HG02678 (cell line): ENCODE measurements at regions not wholly inside any gene's neighbourhood (a gene's known extent, or its start where the extent isn't known, plus 50 kb on each side); places are given as distances from the start of the nearest gene placed in this dataset.

Source experiments
- ATAC-seq: cut with Tn5 transposase; IDR thresholded peaks from one replicate; pipeline ENCODE4 v1.9.1; 2021; ENCODE audit warnings: mild to moderate bottlenecking, moderate library complexity; ENCODE audit not compliant: unreplicated experiment

DNA sequence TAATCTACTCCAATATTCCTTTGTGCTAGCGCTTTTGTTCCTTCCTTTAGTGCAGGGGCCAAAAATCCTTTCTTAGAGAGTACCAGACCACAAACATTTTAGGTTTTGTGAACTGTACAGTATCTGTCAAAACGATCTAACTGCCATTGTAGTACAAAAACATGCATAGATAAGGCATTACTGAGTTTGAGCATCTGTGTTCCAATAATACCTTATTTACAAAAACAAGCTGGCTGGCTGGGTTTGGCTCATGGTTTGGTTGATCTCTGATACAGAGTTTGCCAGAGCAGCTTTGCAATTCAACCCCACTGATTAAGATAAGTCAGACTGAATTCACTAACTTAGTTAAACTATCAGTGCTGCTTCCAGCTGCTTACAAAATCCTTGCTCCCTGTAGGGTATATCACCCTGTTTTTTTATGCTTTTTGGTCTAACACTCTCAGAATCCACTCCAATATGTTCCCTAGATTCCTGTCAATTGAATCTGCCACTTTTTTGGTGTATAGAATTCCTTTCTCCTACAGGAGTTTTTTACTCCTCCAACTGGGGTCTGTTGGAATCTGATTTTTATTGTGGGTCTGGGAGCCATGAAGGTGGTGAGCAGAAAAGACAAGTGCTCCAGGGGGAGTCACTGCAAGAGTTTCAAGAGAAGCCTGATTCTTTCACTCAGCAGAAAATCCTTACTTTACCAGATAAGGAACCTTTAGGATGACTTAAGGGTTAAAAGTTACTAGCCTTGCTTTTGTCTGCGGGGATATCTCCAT lies 1399.4 kb downstream of the EFNB2 start:
- no peak for ATAC-seq

DNA sequence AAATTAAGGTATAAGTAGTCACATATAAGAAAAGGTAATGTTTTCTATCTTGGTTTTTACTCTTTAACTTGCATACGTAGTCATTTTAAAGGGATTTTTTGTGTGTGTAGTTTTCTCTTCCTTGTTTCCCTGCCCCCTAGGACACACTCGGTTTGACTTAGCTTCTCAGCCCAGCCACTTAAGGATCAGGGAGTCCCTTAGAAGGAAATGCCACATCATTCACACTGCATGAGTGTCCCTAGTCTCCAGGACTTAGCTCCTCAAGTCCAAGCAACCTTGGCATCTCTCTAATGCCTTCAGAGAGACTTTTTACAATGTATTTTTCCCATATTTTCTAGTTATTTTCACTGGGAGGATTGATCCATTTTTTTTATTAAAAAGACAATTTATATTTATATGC lies 1407.7 kb downstream of the EFNB2 start:
- ATAC-seq = no peak

GRCh38 chr13:105121221-105121620 lies 1414.2 kb downstream of the EFNB2 start:
- ATAC-seq = no peak

GRCh38 chr13:105118426-105118985 lies 1417.0 kb downstream of the EFNB2 start:
- ATAC-seq = no peak

DNA sequence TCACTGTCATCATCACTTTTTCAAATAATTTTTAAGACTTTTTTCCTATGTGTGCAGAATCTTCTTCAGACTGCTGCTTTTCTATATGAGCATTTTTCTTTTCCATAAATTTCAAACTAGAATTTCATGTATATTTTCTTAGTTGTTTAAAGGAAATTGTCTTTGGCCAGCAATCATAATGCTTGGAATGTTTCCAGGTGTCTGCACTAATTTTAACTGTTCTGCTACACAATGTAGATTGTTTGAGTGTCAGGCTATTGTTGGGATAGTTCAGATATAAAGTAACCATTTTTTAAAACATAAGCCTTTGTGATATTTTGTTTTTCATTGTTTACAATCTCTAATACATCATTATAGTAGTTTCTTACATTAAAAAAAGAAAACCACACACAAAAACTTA lies 1418.5 kb downstream of the EFNB2 start:
- ATAC-seq = no peak

GRCh38 chr13:105112561-105112960 lies 1422.9 kb downstream of the EFNB2 start:
- ATAC-seq = no peak

DNA sequence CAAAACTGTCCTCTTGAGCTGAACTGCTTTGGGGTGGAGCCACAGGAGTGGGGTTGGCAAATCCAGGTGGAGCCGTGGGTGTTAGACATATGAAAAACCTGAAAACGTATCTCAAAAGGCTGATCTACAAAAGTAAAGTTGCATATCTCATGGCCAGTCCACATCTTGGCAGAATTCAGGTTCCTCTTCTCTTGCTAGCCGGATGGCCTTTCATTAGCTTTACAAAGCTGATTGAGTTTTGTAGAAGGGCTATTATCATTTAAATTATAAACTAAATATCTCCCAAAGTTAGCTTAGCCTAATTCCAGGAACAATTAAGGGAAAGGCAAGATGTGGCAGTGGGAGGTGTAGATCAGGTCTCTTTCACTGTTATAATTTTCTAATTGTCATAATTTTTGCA lies 1427.7 kb downstream of the EFNB2 start:
- ATAC-seq = no peak

- no peak for ATAC-seq
These were observed 1430.0 kb downstream of the EFNB2 start for GRCh38 chr13:105105471-105105870.

DNA sequence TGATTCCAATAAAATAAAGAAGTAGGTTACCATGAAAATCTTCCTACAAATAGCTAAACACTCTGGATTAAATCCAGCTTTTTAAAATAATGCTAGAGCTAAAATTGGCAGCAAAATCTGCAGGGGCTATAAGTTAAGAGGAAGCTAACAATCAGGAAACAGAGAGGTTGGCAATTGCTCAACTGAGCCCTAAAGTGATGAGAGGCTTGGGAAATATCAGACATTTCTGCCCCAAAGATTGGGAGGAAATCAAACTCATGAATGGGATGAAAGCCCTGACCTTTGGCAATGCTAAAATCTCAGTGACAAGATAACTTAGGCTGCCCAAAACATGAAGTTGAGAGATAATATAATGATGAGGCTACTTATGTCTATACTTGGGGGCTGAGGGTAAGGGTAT lies 1437.9 kb downstream of the EFNB2 start:
- no peak for ATAC-seq

- ATAC-seq = no peak
These were observed 1445.4 kb downstream of the EFNB2 start for GRCh38 chr13:105089858-105090643.

- no peak for ATAC-seq
These were observed 1447.5 kb downstream of the EFNB2 start for GRCh38 chr13:105087945-105088344.

- ATAC-seq = no peak
These were observed 1450.5 kb downstream of the EFNB2 start for GRCh38 chr13:105084931-105085330.

DNA sequence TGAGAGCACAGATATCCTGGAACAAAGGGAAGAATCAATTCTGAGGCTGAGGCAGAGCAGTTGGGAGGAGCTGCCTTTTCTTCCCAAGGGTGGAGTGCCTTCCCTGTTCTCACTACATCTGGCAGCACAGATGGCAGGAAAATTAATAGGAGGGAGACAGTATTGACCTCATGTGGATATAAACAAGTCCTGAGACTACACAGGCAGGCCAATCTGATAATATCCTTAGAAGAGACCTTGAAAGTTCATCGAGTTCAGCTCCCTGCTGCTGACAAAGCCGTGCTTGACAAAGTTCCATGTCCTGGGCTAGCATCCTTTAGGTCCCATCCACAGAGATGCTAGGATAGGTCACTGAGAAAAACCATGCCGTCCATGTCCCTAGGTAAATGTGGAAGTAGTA lies 1451.5 kb downstream of the EFNB2 start:
- ATAC-seq = no peak

- no peak for ATAC-seq
These were observed 1460.7 kb downstream of the EFNB2 start for GRCh38 chr13:105074755-105075154.

DNA sequence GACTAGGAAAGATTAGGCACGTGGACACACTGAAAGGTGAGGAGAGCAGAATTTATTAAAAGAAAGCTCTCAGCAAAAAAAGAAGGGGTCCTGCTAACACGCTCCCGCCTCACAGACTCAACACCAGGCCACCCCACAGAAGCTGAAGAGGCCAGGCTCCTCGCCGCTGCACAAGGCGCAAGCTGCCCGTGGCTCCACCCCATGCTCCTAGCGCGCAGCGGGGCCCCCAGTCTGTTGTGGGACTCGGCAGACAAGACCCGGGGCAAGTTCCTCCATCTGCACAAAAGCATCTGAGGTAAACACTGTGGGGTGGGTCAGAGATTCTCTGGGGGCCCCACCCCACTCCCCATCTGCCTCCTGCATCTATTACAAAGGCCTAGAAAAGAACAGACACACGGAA lies 1462.4 kb downstream of the EFNB2 start:
- no peak for ATAC-seq

- ATAC-seq = no peak
These were observed 1465.0 kb downstream of the EFNB2 start for GRCh38 chr13:105070452-105070851.

DNA sequence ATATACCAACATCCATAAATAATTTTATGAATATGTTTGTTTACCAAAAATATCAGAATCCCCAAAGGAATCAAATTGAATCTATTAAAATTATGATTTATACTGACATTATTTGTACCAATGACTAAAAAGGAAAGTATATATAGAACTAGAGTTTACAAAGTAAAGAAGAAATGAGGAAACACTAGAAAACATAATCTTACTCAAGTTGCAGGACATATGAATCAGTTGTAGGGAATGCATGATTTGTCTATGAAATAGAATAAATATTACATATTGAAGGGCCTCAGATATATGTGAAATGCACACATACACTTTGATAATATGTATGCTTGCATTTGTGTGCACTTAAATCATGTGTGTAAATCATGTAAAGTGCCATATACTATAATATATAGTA lies 1466.4 kb downstream of the EFNB2 start:
- no peak for ATAC-seq

- ATAC-seq = no peak
These were observed 1471.8 kb downstream of the EFNB2 start for GRCh38 chr13:105063676-105064075.

DNA sequence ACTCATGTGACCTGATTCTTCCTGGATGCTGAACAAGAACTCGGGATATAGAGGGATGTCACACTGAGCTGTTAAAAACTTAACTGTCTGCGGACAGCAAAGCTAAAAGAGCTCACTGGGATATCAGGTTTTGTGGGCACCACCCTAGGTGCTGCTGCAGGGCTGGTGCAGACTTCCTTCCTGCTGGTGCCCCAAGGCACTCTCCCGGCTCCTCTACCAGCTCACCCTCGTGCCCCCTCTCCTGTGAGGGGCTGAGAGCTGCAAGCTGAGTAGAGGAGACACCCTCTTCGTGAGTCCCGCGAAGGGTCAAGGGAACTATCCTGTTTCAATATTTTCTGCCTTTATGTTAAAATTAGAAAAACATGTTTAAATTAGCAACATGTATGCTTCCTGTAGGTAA lies 1475.7 kb downstream of the EFNB2 start:
- ATAC-seq = no peak

GRCh38 chr13:105058517-105058916 lies 1476.9 kb downstream of the EFNB2 start:
- ATAC-seq = no peak

DNA sequence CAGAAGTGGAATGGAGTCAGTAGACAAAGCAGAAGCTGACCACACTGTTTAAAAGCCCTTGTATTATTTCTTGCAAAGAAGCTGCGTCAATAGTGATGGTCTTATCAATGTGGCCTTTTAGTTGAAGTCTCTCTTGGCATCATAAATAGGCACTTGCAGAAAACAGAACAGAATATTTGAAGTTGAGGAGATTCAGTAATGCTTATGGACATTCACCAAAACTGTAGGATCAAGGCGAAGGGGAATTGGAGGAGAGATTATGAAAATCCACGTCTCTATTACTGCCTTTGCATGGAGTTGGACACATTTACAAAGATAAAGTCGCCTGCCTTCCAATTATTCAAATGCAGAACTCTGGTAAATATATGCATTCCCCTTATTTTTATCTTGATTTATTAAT lies 1482.8 kb downstream of the EFNB2 start:
- ATAC-seq = no peak

GRCh38 chr13:105050686-105051085 lies 1484.8 kb downstream of the EFNB2 start:
- ATAC-seq = no peak
